NB4 (cell line): ENCODE measurements at regions not wholly inside any gene's neighbourhood (a gene's known extent, or its start where the extent isn't known, plus 50 kb on each side); places are given as distances from the start of the nearest gene placed in this dataset.

ENCODE experiments used
- CTCF ChIP-seq: IDR thresholded peaks from one replicate; pipeline ENCODE4 v1.5.1; 2012; ENCODE audit warnings: low read depth, low read length
- MAX ChIP-seq: IDR thresholded peaks from 2 replicates; pipeline ENCODE4 v1.6.1; 2011; ENCODE audit warnings: low read depth, low read length
- MYC ChIP-seq: IDR thresholded peaks from 2 replicates; pipeline ENCODE4 v1.6.1; 2011; ENCODE audit warnings: low read depth, low read length
- POLR2A ChIP-seq: IDR thresholded peaks from 2 replicates; pipeline ENCODE4 v1.6.1; 2011; ENCODE audit warnings: mild to moderate bottlenecking; ENCODE audit not compliant: insufficient read length; ENCODE audit errors: extremely low read depth

- TF ChIP-seq CTCF (no peak), MAX (no peak), POLR2A (no peak), MYC (no peak)
These were observed 175.7 kb upstream of the PLN start for GRCh38 chr6:118372413-118372812.
